CD8-positive, alpha-beta memory T cell (primary cell): ENCODE measurements at regions not wholly inside any gene's neighbourhood (a gene's known extent, or its start where the extent isn't known, plus 50 kb on each side); places are given as distances from the start of the nearest gene placed in this dataset.
"Not testable (repeated sequence)": the region's sequence is repeated elsewhere in the genome, so short reads cannot be mapped to it uniquely, and the experiment has no call there.

Experiments used
- CTCF ChIA-PET: fragments of 350-600 bp; sonication (Branson Sonifier 250); formaldehyde crosslinking; loops from one replicate; lab custom pipeline; 2021; ENCODE audit warnings: antibody characterized with exemption; lab: Charles Lee
- POLR2A ChIA-PET: fragments of 350-600 bp; sonication (Branson Sonifier 250); formaldehyde crosslinking; loops from one replicate; lab custom pipeline; 2021; ENCODE audit warnings: antibody characterized with exemption; lab: Charles Lee
- DNase-seq, 5 donors: peaks; one replicate each; pipeline versions ENCODE4 v3.0.0 to v3.0.0-alpha.2; 2020 to 2022; ENCODE audit warnings: mixed read lengths in 1 of 5
- H3K27ac ChIP-seq: one replicate; pipeline ENCODE4 v1.7.0; 2013; ENCODE audit warnings: low read depth, mild to moderate bottlenecking, low read length, moderate library complexity
- H3K27me3 ChIP-seq: 2 replicates; pipeline ENCODE4 v1.7.0; 2013; ENCODE audit warnings: low read length, mild to moderate bottlenecking; ENCODE audit not compliant: insufficient read depth, poor library complexity, severe bottlenecking
- H3K36me3 ChIP-seq: 2 replicates; pipeline ENCODE4 v1.7.0; 2013; ENCODE audit warnings: mild to moderate bottlenecking, low read length, moderate library complexity; ENCODE audit not compliant: insufficient read depth
- H3K4me1 ChIP-seq: 2 replicates; pipeline ENCODE4 v1.7.0; 2013; ENCODE audit warnings: mild to moderate bottlenecking, low read length, moderate library complexity; ENCODE audit not compliant: insufficient read depth
- H3K4me3 ChIP-seq: 2 replicates; pipeline ENCODE4 v1.7.0; 2013; ENCODE audit warnings: mild to moderate bottlenecking, low read length
- H3K9me3 ChIP-seq: 2 replicates; pipeline ENCODE4 v1.7.0; 2013; ENCODE audit warnings: mild to moderate bottlenecking, low read length
- H3K27ac Mint-ChIP-seq, 8 donors: one replicate each; pipeline ENCODE4 v1.8.0; 2020 to 2021; ENCODE audit warnings: mixed read lengths in 8 of 8, mild to moderate bottlenecking in 6 of 8, inconsistent platforms in 3 of 8, moderate library complexity in 3 of 8
- H3K27me3 Mint-ChIP-seq, 2 donors: one replicate each; pipeline ENCODE4 v1.8.0; 2020 to 2021; ENCODE audit warnings: mixed read lengths in 2 of 2, mild to moderate bottlenecking in 1 of 2, moderate library complexity in 1 of 2
- H3K36me3 Mint-ChIP-seq, 3 donors: one replicate each; pipeline ENCODE4 v1.8.0; 2020 to 2021; ENCODE audit warnings: mixed read lengths in 3 of 3, inconsistent platforms in 1 of 3, mild to moderate bottlenecking in 1 of 3
- H3K4me1 Mint-ChIP-seq, 3 donors: one replicate each; pipeline ENCODE4 v1.8.0; 2020 to 2021; ENCODE audit warnings: mixed read lengths in 3 of 3, inconsistent platforms in 1 of 3, mild to moderate bottlenecking in 1 of 3
- H3K4me3 Mint-ChIP-seq, 7 donors: one replicate each; pipeline ENCODE4 v1.8.0; 2020 to 2021; ENCODE audit warnings: mixed read lengths in 7 of 7, mild to moderate bottlenecking in 6 of 7, moderate library complexity in 4 of 7, inconsistent platforms in 2 of 7
- H3K9me3 Mint-ChIP-seq, 5 donors: one replicate each; pipeline ENCODE4 v1.8.0; 2020 to 2022; ENCODE audit warnings: mixed read lengths in 5 of 5, mild to moderate bottlenecking in 3 of 5, moderate library complexity in 2 of 5, inconsistent platforms in 1 of 5

DNA sequence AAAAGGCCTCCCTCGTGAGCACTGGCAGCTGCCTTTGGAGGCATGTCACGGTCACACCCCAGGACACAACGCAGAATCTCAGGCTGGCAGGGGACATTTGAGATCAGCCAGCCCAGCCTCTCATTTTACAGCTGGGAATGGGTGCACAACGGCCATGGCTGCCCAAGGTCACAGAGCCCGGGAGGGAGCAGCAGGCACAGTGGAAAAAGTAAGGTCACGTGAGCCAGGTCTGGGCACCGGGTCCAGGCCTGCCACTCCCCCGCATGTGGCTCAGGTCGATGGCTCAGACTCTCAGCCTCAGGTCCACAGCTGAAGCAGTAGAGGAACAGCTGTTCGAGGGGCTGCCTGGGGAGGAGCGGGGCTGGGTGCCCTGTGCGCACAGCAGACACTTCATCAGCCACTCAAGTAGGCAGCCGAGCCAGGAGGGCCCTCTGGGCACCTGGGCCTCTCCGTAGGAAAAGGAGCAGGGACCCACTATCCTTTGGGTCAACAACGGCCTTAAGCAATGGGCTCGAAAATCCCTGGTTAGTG, 260.6 kb downstream of the GOLGA6L6 start:
- H3K27ac Mint-ChIP-seq: no peak overlapping the region
- POLR2A ChIA-PET: no interaction called here

DNA sequence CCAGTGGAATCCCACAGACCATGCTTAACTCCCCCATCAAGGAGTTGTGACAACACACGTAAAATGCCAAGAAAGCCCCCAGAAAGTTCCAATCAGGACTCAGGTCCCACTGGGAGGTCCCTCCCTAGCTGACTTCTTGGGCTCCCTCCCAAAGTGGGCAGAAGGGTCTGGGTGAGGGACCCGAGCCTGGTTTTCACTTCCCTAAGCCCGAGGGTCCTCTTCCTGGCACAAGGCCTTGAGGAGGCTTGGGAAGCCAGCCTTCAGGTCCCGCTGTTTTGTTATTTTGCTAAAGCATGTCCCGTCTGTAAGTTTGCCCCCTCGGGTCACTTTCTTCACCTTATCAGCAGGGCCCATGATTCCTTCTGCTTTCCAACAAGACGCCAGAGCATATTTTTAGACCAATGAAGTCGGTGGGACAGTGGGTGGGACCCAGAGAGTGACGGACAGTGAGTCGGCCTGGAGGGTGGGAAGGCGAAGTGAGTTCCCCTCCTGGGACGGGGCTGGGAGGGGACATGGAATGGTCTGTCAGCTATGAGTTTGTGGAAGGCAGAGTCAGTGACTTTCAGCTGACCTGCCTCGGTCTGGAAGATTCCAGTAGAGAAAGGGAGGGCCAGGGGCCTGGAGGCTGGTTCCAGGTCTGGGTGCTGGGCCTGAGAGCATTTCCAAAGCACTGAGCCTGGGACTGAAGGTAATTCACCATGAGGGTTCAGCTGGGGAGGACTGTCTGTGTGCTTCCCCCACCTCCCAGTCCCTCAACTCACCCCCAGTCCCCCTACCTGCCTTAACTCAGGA, 261.3 kb downstream of the GOLGA6L6 start:
- H3K27ac Mint-ChIP-seq, CTCF ChIA-PET, H3K36me3 Mint-ChIP-seq, DNase-seq, H3K27me3 Mint-ChIP-seq, H3K4me1 Mint-ChIP-seq, H3K4me3 Mint-ChIP-seq, H3K27me3 ChIP-seq, H3K9me3 ChIP-seq, H3K36me3 ChIP-seq, H3K27ac ChIP-seq, POLR2A ChIA-PET, H3K9me3 Mint-ChIP-seq, H3K4me1 ChIP-seq, H3K4me3 ChIP-seq: not testable (repeated sequence)

More for the DNA sequence above, 260.6 kb downstream of the GOLGA6L6 start:
- Histone ChIP-seq H3K36me3 (no peaks in the 10 kb centered on the region), H3K27me3 (no peaks in the 10 kb centered on the region), H3K4me1 (no peaks in the 10 kb centered on the region), H3K4me3 (no peak overlapping the region), H3K27ac (no peak overlapping the region), H3K9me3 (no peaks in the 10 kb centered on the region)
- Mint-ChIP-seq H3K27me3 (no peaks in the 10 kb centered on the region), H3K4me1 (no peaks in the 10 kb centered on the region), H3K36me3 (no peaks in the 10 kb centered on the region), H3K4me3 (no peak overlapping the region), H3K9me3 (no peaks in the 10 kb centered on the region)
- CTCF ChIA-PET: no interaction called here
- no peak for DNase-seq

DNA sequence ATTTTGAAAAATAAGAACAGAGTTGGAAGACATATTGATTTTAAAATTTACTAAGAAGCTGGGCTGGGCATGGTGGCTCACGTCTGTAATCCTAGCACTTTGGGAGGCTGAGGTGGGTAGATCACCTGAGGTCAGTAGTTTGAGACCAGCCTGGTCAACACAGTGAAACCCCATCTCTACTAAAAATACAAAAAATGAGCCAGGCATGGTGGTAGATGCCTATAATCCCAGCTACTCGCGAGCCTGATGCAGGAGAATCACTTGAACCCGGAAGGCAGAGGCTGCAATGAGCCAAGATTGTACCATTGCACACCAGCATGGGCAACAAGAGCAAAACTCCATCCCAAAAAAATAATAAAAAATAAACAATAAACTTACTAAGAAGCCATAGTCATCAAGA, 262.5 kb downstream of the GOLGA6L6 start:
- CTCF ChIA-PET: not testable (repeated sequence)

DNA sequence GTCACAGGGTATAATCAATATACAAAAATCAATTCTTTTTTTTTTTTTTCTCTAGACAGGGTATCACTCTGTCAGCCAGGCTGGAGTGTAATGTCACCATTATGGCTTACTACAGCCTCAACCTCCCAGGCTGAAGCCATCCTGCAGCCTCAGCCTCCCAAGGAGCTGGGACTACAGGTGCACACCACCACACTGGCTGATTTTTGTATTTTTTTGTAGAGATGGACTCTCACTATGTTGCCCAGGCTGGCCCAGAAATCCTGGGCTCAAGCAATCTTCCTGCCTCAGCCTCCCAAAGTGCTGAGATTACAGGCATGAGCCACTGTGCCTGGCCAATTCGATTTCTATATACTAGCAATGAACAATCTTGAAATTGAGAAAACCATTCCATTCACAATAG, 263.2 kb downstream of the GOLGA6L6 start:
- H3K4me3 ChIP-seq, POLR2A ChIA-PET, H3K36me3 Mint-ChIP-seq, H3K27me3 ChIP-seq, CTCF ChIA-PET, H3K4me3 Mint-ChIP-seq, H3K9me3 ChIP-seq, DNase-seq, H3K4me1 Mint-ChIP-seq, H3K9me3 Mint-ChIP-seq, H3K27me3 Mint-ChIP-seq, H3K4me1 ChIP-seq, H3K36me3 ChIP-seq, H3K27ac Mint-ChIP-seq, H3K27ac ChIP-seq: not testable (repeated sequence)

More for the DNA sequence above, 262.5 kb downstream of the GOLGA6L6 start:
- POLR2A ChIA-PET, H3K4me3 Mint-ChIP-seq, H3K4me1 ChIP-seq, H3K27me3 Mint-ChIP-seq, H3K36me3 ChIP-seq, H3K36me3 Mint-ChIP-seq, H3K9me3 Mint-ChIP-seq, DNase-seq, H3K27me3 ChIP-seq, H3K4me3 ChIP-seq, H3K27ac ChIP-seq, H3K9me3 ChIP-seq, H3K4me1 Mint-ChIP-seq, H3K27ac Mint-ChIP-seq: not testable (repeated sequence)

DNA sequence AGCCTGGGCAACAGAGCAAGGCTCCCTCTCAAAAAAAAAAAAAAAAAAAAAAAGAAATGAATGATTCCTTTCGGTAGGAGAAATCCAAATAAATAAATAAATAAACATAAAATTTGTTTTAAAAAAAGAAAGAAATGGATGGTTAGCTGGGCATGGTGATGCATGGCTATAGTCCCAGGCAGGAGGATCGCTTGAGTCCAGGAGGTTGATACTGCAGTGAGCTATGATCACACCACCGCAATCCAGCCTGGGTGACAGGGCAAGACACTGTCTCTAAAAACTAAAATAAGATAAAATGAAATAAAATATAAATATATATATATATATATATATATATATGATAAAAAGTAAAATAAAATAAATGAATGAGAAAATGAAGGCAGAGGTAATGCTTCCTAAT, 264.1 kb downstream of the GOLGA6L6 start:
- H3K4me3 Mint-ChIP-seq, POLR2A ChIA-PET, H3K4me1 ChIP-seq, H3K27ac ChIP-seq, H3K27ac Mint-ChIP-seq, H3K36me3 ChIP-seq, H3K9me3 Mint-ChIP-seq, H3K27me3 Mint-ChIP-seq, H3K4me3 ChIP-seq, H3K27me3 ChIP-seq, H3K4me1 Mint-ChIP-seq, H3K9me3 ChIP-seq, DNase-seq, CTCF ChIA-PET, H3K36me3 Mint-ChIP-seq: not testable (repeated sequence)

DNA sequence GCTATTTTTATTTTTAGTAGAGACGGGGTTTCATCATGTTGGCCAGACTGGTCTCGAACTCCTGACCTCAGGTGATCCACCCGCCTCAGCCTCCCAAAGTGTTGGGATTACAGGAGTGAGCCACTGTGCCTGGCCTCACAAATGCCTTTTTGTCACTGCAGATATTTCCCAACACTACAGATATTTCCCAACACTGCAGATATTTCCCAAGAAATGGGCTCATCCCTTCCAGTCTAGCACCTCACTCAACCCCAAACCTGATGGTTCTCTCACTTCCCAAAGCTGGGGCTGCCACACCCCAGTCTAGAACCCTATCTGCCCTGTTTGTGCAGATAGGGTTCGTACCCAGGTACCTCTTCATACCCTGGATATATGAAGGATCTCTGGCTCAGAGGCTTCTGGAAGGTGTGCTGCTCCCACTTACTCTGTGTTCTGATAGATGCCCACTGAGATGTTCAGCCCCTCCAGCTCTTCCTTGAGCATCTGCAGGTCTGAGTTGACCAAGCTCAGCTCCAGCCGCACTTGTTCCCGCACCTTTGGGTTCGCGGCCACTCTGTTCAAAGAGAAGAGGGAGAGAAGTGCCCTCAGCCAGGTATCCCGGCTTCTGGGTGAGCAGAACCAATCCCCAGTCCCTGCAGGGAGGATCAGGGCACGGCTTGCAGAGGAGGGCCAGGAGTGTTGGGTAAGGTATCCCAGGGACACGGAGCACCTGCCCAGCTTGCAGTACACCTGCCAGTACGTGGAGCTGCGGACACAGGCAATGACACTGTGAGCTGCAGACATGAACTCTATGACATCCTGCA, 265.1 kb downstream of the GOLGA6L6 start:
- DNase-seq, H3K4me3 ChIP-seq, H3K4me3 Mint-ChIP-seq, CTCF ChIA-PET, POLR2A ChIA-PET, H3K9me3 Mint-ChIP-seq, H3K27me3 ChIP-seq, H3K27ac ChIP-seq, H3K27ac Mint-ChIP-seq, H3K9me3 ChIP-seq, H3K4me1 ChIP-seq, H3K27me3 Mint-ChIP-seq, H3K36me3 Mint-ChIP-seq, H3K4me1 Mint-ChIP-seq, H3K36me3 ChIP-seq: not testable (repeated sequence)

DNA sequence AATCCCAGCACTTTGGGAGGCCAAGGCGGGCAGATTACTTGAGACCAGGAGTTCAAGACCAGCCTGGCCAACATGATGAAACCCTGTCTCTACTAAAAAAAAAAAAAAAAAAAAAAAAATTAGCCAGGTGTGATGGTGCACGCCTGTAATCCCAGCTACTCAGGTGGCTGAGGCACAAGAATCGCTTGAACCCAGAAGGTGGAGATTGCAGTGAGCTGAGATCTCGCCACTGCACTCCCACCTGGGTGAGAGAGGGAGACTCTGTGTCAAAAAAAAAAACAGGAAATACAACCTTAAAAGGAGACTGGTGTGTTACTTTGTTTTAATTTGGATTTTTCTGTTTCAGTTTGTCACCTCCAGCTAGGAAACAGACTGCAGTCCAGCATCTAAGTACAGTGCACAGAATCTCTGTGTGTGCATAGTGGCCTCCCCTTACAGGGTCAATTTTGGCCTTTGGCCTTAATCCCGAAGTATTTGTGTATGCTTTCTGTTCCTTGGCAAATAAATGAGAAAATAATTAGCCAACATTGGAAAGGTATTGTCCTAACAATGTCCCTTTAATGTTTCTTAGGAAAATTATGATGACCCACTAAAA, 266.1 kb downstream of the GOLGA6L6 start:
- H3K27me3 Mint-ChIP-seq, H3K36me3 Mint-ChIP-seq, H3K27ac ChIP-seq, H3K4me3 ChIP-seq, CTCF ChIA-PET, H3K4me3 Mint-ChIP-seq, H3K9me3 ChIP-seq, H3K4me1 Mint-ChIP-seq, H3K4me1 ChIP-seq, POLR2A ChIA-PET, H3K27me3 ChIP-seq, H3K36me3 ChIP-seq, H3K9me3 Mint-ChIP-seq, H3K27ac Mint-ChIP-seq, DNase-seq: not testable (repeated sequence)

DNA sequence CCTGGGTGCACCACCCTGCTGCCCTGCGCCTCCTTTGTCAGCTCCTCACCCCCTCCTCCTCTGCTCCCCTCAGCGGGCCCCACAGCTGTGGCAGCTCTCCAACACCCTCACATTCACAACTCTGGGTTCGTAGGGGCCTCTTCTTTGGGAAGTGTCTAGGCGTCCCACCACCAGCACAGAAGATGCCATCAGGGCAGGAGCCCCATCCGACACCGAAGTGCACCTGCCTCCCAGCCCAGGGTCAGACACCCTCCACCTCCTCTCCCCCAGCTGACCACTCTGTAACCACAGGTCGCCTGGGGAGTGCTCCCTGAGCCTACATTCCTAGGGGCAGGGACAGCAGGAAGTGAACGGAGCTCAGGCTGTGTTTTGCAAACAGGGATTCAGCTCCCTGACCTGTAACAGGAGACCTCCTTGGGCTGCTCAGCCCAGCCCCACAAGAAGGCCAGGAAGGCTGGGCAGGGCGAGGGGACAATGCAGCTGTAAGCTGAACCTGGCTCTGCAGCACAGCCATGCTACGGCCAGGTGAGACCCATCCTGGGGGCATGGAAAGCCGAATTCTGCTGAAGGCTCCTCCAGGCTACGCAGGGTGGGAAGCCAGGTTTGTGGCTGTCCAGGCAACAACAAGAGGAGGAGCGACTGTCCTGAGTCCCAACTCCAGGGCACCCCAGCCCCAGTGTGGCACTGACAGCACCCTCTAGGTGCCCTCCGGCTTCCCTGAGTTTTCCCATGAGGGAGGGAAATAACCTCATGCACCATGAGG, 269.0 kb downstream of the GOLGA6L6 start:
- ChIA-PET CTCF (no interaction called here), POLR2A (no interaction called here)
- no peak overlapping the region for H3K4me3 ChIP-seq
- Mint-ChIP-seq H3K36me3 (no peaks in the 10 kb centered on the region), H3K27ac (no peak overlapping the region), H3K9me3 (no peaks in the 10 kb centered on the region), H3K4me1 (no peaks in the 10 kb centered on the region), H3K27me3 (no peaks in the 10 kb centered on the region), H3K4me3 (no peak overlapping the region)
- no peaks in the 10 kb centered on the region for H3K9me3 ChIP-seq
- H3K27me3 ChIP-seq: no peaks in the 10 kb centered on the region
- H3K4me1 ChIP-seq: no peaks in the 10 kb centered on the region
- H3K27ac ChIP-seq: no peak overlapping the region
- DNase-seq: no peak
- no peaks in the 10 kb centered on the region for H3K36me3 ChIP-seq
